ENCODE measurements at regions not wholly inside any gene's neighbourhood (a gene's known extent, or its start where the extent isn't known, plus 50 kb on each side); places are given as distances from the start of the nearest gene placed in this dataset.

DNA sequence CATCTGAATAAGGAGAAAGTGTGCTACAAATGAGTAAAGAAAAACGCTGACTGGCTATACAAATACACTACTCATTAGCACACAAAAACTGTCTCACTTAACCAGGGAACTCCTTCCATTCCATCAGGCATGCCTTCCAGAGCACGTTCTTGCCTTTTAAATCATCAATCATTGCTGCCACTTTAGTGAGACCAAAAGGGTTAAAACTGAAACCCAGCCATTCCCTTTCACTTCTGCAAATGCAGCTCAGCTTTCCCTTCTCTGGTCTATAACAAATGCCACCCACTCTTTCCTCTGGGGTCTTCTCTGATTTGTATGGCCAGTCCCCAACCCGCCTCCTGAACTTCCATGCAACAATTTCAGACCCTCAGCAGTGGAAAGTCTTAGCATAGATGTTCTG lies 231.5 kb downstream of the TRIML1 start:
- TF ChIP-seq GATA3 (IDR thresholded peaks at IDR 0.05; ENCODE audit: low read depth, low read length) (no peak), GATA2 (IDR thresholded peaks at IDR 0.05; ENCODE audit: low read depth, low read length) (no peak)

Data from SH-SY5Y (cell line).